ENCODE measurements at regions not wholly inside any gene's neighbourhood (a gene's known extent, or its start where the extent isn't known, plus 50 kb on each side); places are given as distances from the start of the nearest gene placed in this dataset.

DNA sequence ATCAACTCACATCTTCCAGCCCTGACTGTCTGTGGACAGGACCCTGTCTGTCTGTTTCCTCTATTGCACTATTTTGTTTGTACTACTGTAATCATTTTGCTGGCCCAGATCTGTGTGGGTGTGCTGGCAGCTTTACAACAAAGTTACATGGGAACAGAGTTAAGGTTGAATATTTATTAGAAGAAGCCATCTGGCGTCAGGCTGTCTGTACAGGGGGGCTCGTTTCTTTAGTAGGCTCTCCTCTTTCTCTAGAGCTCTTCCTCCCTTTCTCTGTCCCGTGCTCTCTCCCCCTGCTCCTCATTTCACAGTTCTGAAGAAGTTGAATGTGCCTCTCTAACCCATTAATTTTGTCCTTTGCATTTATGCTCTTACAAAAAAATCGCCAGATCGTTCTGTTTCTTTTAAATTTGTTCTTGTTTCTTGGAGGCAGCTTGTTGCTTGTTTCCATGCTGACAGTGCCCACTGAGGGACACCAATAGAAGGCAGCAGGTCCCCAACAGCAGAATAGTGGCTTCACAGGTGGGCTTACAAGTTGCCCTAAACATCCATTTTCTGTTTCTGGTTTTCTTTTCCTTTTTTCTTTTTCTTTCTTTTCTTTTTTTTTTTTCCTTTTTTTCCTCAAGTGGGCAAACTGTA lies 315.2 kb upstream of the ZEB2 start:
- TF ChIP-seq, protein P1, sequence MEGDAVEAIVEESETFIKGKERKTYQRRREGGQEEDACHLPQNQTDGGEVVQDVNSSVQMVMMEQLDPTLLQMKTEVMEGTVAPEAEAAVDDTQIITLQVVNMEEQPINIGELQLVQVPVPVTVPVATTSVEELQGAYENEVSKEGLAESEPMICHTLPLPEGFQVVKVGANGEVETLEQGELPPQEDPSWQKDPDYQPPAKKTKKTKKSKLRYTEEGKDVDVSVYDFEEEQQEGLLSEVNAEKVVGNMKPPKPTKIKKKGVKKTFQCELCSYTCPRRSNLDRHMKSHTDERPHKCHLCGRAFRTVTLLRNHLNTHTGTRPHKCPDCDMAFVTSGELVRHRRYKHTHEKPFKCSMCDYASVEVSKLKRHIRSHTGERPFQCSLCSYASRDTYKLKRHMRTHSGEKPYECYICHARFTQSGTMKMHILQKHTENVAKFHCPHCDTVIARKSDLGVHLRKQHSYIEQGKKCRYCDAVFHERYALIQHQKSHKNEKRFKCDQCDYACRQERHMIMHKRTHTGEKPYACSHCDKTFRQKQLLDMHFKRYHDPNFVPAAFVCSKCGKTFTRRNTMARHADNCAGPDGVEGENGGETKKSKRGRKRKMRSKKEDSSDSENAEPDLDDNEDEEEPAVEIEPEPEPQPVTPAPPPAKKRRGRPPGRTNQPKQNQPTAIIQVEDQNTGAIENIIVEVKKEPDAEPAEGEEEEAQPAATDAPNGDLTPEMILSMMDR (conservative IDR thresholded peaks at IDR 0.05; ENCODE audit: low read depth, low read length): peak; percentile 3
- peak overlapping the region; percentile 40 for H3K4me3 ChIP-seq (ENCODE audit: low read depth, low read length)

DNA sequence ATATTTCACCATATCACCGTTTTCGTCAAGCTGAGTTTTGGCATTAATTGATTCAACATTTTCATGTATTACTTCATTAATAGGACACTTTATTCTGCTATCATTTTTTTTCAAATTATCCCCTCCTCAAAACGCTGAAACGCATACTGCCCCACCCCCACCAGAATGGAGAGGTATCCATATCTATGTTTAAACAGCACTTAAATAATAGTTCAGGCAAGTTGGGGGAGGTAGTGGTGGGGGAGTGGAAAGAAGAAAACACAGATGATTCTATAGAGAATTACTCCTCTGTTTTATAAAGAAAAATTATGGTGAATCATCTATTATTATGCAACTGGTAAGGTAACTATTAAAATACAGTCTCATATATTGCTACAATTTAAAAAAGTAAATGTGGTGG lies 314.4 kb upstream of the ZEB2 start:
- DNase-seq (ENCODE audit: low read depth): no peak
- no peak overlapping the region for H3K4me3 ChIP-seq (ENCODE audit: low read depth, low read length)
- TF ChIP-seq, protein P1 (conservative IDR thresholded peaks at IDR 0.05; ENCODE audit: low read depth, low read length): no peak

More for the DNA sequence above, 315.2 kb upstream of the ZEB2 start:
- DNase-seq (ENCODE audit: low read depth): peak; percentile 23

DNA sequence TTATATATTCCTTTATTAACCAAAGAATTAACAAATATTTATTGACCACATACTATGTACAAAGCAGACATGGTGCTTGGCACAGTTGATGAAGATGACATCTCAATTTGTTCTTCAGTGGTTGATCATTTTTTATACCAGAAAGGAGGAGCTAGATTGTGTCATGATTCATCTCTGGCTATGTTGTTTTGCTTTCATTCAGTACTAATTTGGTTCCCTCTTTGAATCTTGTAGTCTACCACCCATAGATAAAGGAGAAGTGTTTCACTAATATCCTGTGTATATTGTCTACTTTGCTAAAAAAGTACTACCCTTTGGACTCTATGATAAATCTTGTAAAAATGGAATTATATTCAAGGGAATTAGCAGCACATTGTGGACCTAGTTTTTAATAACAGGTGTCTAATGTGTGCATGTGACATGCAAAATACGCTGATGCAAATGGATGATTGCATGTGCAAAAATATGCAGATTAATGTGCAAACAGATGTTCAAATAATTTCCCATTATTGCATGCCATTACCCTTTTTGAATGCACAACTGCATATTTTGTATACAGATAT lies 313.2 kb upstream of the ZEB2 start:
- H3K4me3 ChIP-seq (ENCODE audit: low read depth, low read length): no peak overlapping the region
- DNase-seq (ENCODE audit: low read depth): no peak
- TF ChIP-seq, protein P1 (conservative IDR thresholded peaks at IDR 0.05; ENCODE audit: low read depth, low read length): no peak

DNA sequence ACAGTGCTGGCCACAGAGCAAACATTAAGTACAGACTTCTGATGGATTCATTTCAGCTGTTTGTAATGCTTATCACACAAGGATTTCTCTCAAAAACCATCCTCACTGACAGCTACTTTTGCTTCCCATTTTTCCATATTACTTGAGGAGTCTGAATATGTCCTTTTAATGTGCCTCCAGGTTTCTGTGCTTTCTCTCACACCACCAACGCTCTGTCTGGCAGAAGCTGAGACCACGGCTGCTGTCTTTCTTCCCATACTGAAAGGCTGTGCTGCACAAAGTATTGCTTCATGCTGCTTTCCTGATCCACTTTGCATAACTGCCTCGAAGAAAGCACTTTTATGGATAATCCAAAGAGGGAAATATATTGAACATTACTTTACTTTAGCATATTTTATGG lies 312.1 kb upstream of the ZEB2 start:
- TF ChIP-seq, protein P1 (conservative IDR thresholded peaks at IDR 0.05; ENCODE audit: low read depth, low read length): no peak

DNA sequence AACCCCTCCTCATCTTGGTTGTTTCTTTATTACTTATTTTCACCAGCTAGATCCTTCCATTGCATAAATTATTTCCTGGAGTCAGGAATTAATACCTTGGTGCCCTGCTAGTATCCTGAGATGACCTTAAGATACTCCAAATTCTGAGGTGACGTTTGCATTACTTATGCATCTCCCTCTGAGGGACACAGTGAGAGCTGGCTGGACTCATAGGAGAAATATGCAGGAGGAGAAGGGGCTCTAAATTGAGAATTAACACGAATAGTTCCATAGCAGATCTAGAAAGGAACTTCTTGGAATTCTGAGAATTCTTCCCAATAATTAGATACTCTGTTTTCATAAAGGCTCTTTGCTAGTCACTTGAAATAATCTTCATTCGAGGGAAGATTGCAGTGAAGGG lies 310.6 kb upstream of the ZEB2 start:
- no peak overlapping the region for H3K4me3 ChIP-seq (ENCODE audit: low read depth, low read length)
- TF ChIP-seq, protein P1 (conservative IDR thresholded peaks at IDR 0.05; ENCODE audit: low read depth, low read length): no peak
- no peak for DNase-seq (ENCODE audit: low read depth)

More for the DNA sequence above, 312.1 kb upstream of the ZEB2 start:
- H3K4me3 ChIP-seq (ENCODE audit: low read depth, low read length): no peak overlapping the region
- no peak for DNase-seq (ENCODE audit: low read depth)

DNA sequence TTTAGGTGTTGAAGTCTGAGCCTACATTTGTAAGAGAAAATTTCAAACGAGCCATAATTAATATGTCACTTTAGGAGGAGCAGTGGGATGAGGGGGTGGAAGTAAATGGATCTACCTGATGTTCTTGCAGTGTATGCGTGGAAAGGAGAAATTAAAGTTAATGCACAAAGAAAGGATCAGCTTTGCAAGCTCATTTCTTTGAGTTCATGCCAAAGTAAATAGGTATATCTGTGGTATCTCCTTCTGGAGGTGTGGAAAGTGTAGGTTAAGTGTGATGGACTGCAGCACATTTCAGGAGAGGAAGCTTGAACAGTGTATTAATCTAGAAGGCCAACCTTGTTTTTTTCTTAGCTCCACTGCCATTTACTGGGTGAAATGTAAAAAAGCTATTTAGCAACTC lies 307.5 kb upstream of the ZEB2 start:
- no peak for DNase-seq (ENCODE audit: low read depth)
- TF ChIP-seq, protein P1 (conservative IDR thresholded peaks at IDR 0.05; ENCODE audit: low read depth, low read length): no peak
- no peak overlapping the region for H3K4me3 ChIP-seq (ENCODE audit: low read depth, low read length)

DNA sequence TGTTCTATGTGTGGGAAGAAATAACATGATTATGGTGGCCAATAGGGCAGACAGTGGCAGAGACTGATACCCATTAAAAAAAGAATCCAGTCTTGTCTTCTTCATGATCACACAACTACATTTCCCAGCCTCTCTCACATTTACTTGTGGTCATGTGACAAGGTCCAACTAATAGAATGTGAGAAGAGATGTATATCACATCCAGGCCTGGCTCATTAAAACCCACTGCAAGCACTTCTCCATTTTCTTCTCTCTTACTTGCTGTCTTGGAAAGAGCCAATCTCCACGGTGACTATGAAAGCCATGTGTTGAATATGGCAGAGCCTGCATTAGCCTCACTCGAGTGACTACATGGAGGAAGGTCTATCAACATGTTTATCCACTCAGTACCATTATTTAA lies 306.2 kb upstream of the ZEB2 start:
- H3K4me3 ChIP-seq (ENCODE audit: low read depth, low read length): no peak overlapping the region

More for the DNA sequence above, 306.2 kb upstream of the ZEB2 start:
- TF ChIP-seq, protein P1 (conservative IDR thresholded peaks at IDR 0.05; ENCODE audit: low read depth, low read length): no peak
- DNase-seq (ENCODE audit: low read depth): no peak
